H1 (cell line): ENCODE measurements at regions not wholly inside any gene's neighbourhood (a gene's known extent, or its start where the extent isn't known, plus 50 kb on each side); places are given as distances from the start of the nearest gene placed in this dataset.

Experiments used
- CTCF ChIA-PET: fragments of 300-600 bp; sonication (Branson Sonifier 250); formaldehyde crosslinking; loops from one replicate; lab custom pipeline; 2021; ENCODE audit not compliant: partially characterized antibody; lab: Charles Lee
- POLR2A ChIA-PET: fragments of 300-600 bp; sonication (Branson Sonifier 250); formaldehyde crosslinking; loops from one replicate; lab custom pipeline; 2021; ENCODE audit warnings: inconsistent platforms; ENCODE audit not compliant: partially characterized antibody; lab: Charles Lee
- DNase-seq, 2 experiments: peaks; one replicate each; pipeline versions ENCODE4 v3.0.0 to v3.0.0-alpha.2; 2010 to 2022; ENCODE audit warnings: low spot score in 2 of 2, low read depth in 1 of 2, mixed read lengths in 1 of 2
- FAIRE-seq: peaks from 2 replicates; lab custom pipeline; 2011; peaks lifted over from hg19 to GRCh38; lab: Jason Lieb, UNC
- H2AFZ ChIP-seq: 2 replicates; pipeline ENCODE4 v1.8.1; 2012; ENCODE audit warnings: low read length, inconsistent platforms
- H2AK5ac ChIP-seq: 2 replicates; pipeline ENCODE4 v1.6.1; 2013; ENCODE audit warnings: low read depth, low read length
- H2BK120ac ChIP-seq: replicated peaks from 2 replicates; pipeline ENCODE3; 2013; ENCODE audit warnings: low read depth, low read length, inconsistent platforms
- H2BK12ac ChIP-seq: 2 replicates; pipeline ENCODE4 v1.6.1; 2013; ENCODE audit warnings: low read depth, low read length
- H2BK15ac ChIP-seq: 2 replicates; pipeline ENCODE4 v1.6.1; 2013; ENCODE audit warnings: low read length
- H2BK20ac ChIP-seq: 2 replicates; pipeline ENCODE4 v1.6.1; 2013; ENCODE audit warnings: low read length
- H2BK5ac ChIP-seq: 2 replicates; pipeline ENCODE4 v1.6.1; 2013; ENCODE audit warnings: low read depth, low read length
- H3K14ac ChIP-seq: 2 replicates; pipeline ENCODE4 v1.6.1; 2013; ENCODE audit warnings: inconsistent platforms; ENCODE audit not compliant: insufficient read length
- H3K18ac ChIP-seq: 2 replicates; pipeline ENCODE4 v1.6.1; 2013; ENCODE audit warnings: low read length; ENCODE audit errors: extremely low read depth
- H3K23ac ChIP-seq: 2 replicates; pipeline ENCODE4 v1.6.1; 2013; ENCODE audit warnings: inconsistent platforms; ENCODE audit not compliant: insufficient read length
- H3K23me2 ChIP-seq: 2 replicates; pipeline ENCODE4 v1.6.1; 2013; ENCODE audit warnings: low read depth, low read length
- H3K27ac ChIP-seq: 2 replicates; pipeline ENCODE4 v1.6.1; 2011; ENCODE audit warnings: low read depth, low read length, inconsistent platforms
- H3K27me3 ChIP-seq, 4 experiments: replicated peaks in 1 of 4; 1 replicate in 1 of 4; 2 replicates in 3 of 4; pipeline versions ENCODE4 v1.6.1 to v1.8.1; 2011 to 2013; ENCODE audit warnings: low read length in 3 of 4, mild to moderate bottlenecking in 3 of 4, inconsistent platforms in 2 of 4, mixed read lengths in 2 of 4, moderate library complexity in 1 of 4; ENCODE audit not compliant: control insufficient read depth in 3 of 4, insufficient read depth in 3 of 4; ENCODE audit errors: extremely low read depth in 1 of 4
- H3K36me3 ChIP-seq, 4 experiments: 2 replicates each; pipeline versions ENCODE4 v1.6.1 to v1.8.1; 2011 to 2013; ENCODE audit warnings: mild to moderate bottlenecking in 4 of 4, low read length in 3 of 4, moderate library complexity in 2 of 4, control low read depth in 1 of 4, inconsistent platforms in 1 of 4; ENCODE audit not compliant: insufficient read depth in 4 of 4, control insufficient read depth in 2 of 4
- H3K4ac ChIP-seq: replicated peaks from 2 replicates; pipeline ENCODE3; 2013; ENCODE audit warnings: low read length, low read depth, mixed read lengths, inconsistent platforms; ENCODE audit not compliant: insufficient read length
- H3K4me1 ChIP-seq, 4 experiments: replicated peaks in 1 of 4; 1 replicate in 1 of 4; 2 replicates in 3 of 4; pipeline versions ENCODE4 v1.6.1 to v1.8.1; 2011 to 2013; ENCODE audit warnings: low read length in 3 of 4, inconsistent platforms in 2 of 4, mixed read lengths in 1 of 4; ENCODE audit not compliant: insufficient read depth in 4 of 4, control insufficient read depth in 3 of 4
- H3K4me2 ChIP-seq, 2 experiments: 2 replicates each; pipeline versions ENCODE4 v1.6.1 to v1.8.1; 2011 to 2013; ENCODE audit warnings: low read depth in 2 of 2, low read length in 2 of 2, control low read depth in 1 of 2, inconsistent platforms in 1 of 2, mild to moderate bottlenecking in 1 of 2; ENCODE audit not compliant: insufficient read depth in 1 of 2
- H3K4me3 ChIP-seq, 4 experiments: fragments of 200-600, 300-600 bp in 1 of 4; sonication (generic), shearing (Covaris generic), sonication (Bioruptor Twin) in 1 of 4; 2 replicates each; pipeline versions ENCODE4 v1.5.1 to v1.8.1; 2011 to 2016; ENCODE audit warnings: low read length in 4 of 4, low read depth in 3 of 4, control low read depth in 2 of 4, inconsistent platforms in 2 of 4, mild to moderate bottlenecking in 2 of 4, mixed read lengths in 1 of 4, moderate library complexity in 1 of 4; ENCODE audit not compliant: insufficient read depth in 2 of 4; ENCODE audit errors: extremely low read depth in 1 of 4
- H3K56ac ChIP-seq: replicated peaks from 2 replicates; pipeline ENCODE3; 2013; ENCODE audit warnings: low read depth, mild to moderate bottlenecking, mixed read lengths, low read length, inconsistent platforms; ENCODE audit not compliant: insufficient read length
- H3K79me1 ChIP-seq: 2 replicates; pipeline ENCODE4 v1.6.1; 2013; ENCODE audit warnings: low read depth, low read length, control low read depth
- H3K79me2 ChIP-seq, 2 experiments: 2 replicates each; pipeline versions ENCODE4 v1.6.1 to v1.8.1; 2012 to 2013; ENCODE audit warnings: low read length in 2 of 2, mild to moderate bottlenecking in 2 of 2, inconsistent platforms in 1 of 2; ENCODE audit not compliant: insufficient read depth in 2 of 2, control insufficient read depth in 1 of 2
- H3K9ac ChIP-seq, 4 experiments: replicated peaks in 1 of 4; 1 replicate in 1 of 4; 2 replicates in 3 of 4; pipeline versions ENCODE4 v1.6.1 to v1.8.1; 2011 to 2013; ENCODE audit warnings: low read depth in 3 of 4, low read length in 3 of 4, control low read depth in 2 of 4, mild to moderate bottlenecking in 2 of 4, moderate library complexity in 2 of 4, inconsistent platforms in 1 of 4; ENCODE audit errors: extremely low read depth in 1 of 4
- H3K9me3 ChIP-seq, 2 experiments: 2 replicates each; pipeline versions ENCODE4 v1.6.1 to v1.8.1; 2012 to 2013; ENCODE audit warnings: mild to moderate bottlenecking in 2 of 2, moderate library complexity in 2 of 2, control low read depth in 1 of 2, inconsistent platforms in 1 of 2, low read depth in 1 of 2, low read length in 1 of 2, mixed read lengths in 1 of 2; ENCODE audit not compliant: insufficient read depth in 2 of 2
- H4K20me1 ChIP-seq, 2 experiments: replicated peaks in 1 of 2; 2 replicates each; pipeline versions ENCODE3 to v1.8.1; 2011 to 2013; ENCODE audit warnings: inconsistent platforms in 2 of 2, low read length in 2 of 2, mild to moderate bottlenecking in 1 of 2; ENCODE audit not compliant: insufficient read depth in 2 of 2, control insufficient read depth in 1 of 2
- H4K5ac ChIP-seq: 2 replicates; pipeline ENCODE4 v1.6.1; 2013; ENCODE audit warnings: low read length, low read depth, mixed read lengths, inconsistent platforms; ENCODE audit not compliant: insufficient read length
- H4K8ac ChIP-seq: 2 replicates; pipeline ENCODE4 v1.8.0; 2013; ENCODE audit warnings: mild to moderate bottlenecking, moderate library complexity, low read length, inconsistent platforms; ENCODE audit not compliant: insufficient read depth; ENCODE audit errors: extremely low read depth
- H4K91ac ChIP-seq: replicated peaks from 2 replicates; pipeline ENCODE3; 2013; ENCODE audit warnings: low read length, mixed read lengths, inconsistent platforms; ENCODE audit not compliant: insufficient read length
- MAFK ChIP-seq: IDR thresholded peaks from 2 replicates; pipeline ENCODE4 v1.6.1; 2012; ENCODE audit warnings: low read depth, mild to moderate bottlenecking, improper control_type of control experiment, low read length
- WGBS, 2 experiments: shearing (Covaris generic) in 1 of 2; methylation state at CpG; one replicate each; pipeline versions ENCODE4 v1.1.6 to v1.1.7; 2013 to 2015; ENCODE audit warnings: low lambda C conversion rate in 2 of 2, mixed read lengths in 2 of 2, inconsistent platforms in 1 of 2, low coverage in 1 of 2, missing lambda C conversion rate in 1 of 2; ENCODE audit not compliant: insufficient replicate concordance in 2 of 2, insufficient coverage in 1 of 2, insufficient read length in 1 of 2; ENCODE audit errors: extremely low coverage in 1 of 2, missing lambda C conversion rate in 1 of 2; 5-methylcytosine and 5-hydroxymethylcytosine counted together

- Histone ChIP-seq H2BK5ac (no peak overlapping the region), H2BK12ac (no peak overlapping the region), H3K4me3 (no peak overlapping the region), H3K27ac (no peak overlapping the region), H3K4me1 (no peaks in the 10 kb centered on the region), H3K79me1 (no peaks in the 10 kb centered on the region), H3K27me3 (no peaks in the 10 kb centered on the region), H4K91ac (no peak overlapping the region), H4K20me1 (no peaks in the 10 kb centered on the region), H4K5ac (no peak overlapping the region), H3K36me3 (no peaks in the 10 kb centered on the region; a peak in 1 of 8 replicates), H3K4me2 (no peak overlapping the region), H4K8ac (no peak overlapping the region), H2BK120ac (no peak overlapping the region), H3K18ac (no peak overlapping the region), H3K23me2 (no peaks in the 10 kb centered on the region; the same call in 1 of the 2 replicates), H3K23ac (no peak overlapping the region), H3K9ac (no peak overlapping the region), H3K56ac (no peak overlapping the region), H3K79me2 (no peaks in the 10 kb centered on the region), H2AK5ac (no peak overlapping the region), H2AFZ (no peak overlapping the region), H3K9me3 (no peaks in the 10 kb centered on the region), H2BK15ac (no peak overlapping the region), H2BK20ac (no peak overlapping the region), H3K14ac (no peak overlapping the region), H3K4ac (no peak overlapping the region)
- no peak for DNase-seq
- CTCF ChIA-PET = no interaction called here
- WGBS, 2 experiments = 94% methylated on average over 1 of the region's 1 CpG; no CpG with 5 or more reads in 1 of the 2 experiments
- POLR2A ChIA-PET = no interaction called here
- FAIRE-seq = no peak
- TF ChIP-seq MAFK = no peak
Observed at GRCh38 chr5:71912021-71912420, 192.9 kb downstream of the CARTPT start.
